HepG2 (cell line): ENCODE measurements at regions not wholly inside any gene's neighbourhood (a gene's known extent, or its start where the extent isn't known, plus 50 kb on each side); places are given as distances from the start of the nearest gene placed in this dataset.

Source experiments
- JUN ChIP-seq: sonication (generic); formaldehyde crosslinking; IDR thresholded peaks from 2 replicates; pipeline ENCODE4 v1.4.0; 2020; ENCODE audit warnings: mild to moderate bottlenecking, missing genetic modification reagents
- SIN3A ChIP-seq: IDR thresholded peaks from 2 replicates; pipeline ENCODE4 v1.6.1; 2011; ENCODE audit warnings: low read depth, mild to moderate bottlenecking, control low read depth, low read length, borderline replicate concordance
- TAF1 ChIP-seq: sonication (generic); formaldehyde crosslinking; IDR thresholded peaks from 2 replicates; pipeline ENCODE4 v1.4.0; 2020; ENCODE audit warnings: missing genetic modification reagents
- ZFP36L1 ChIP-seq: sonication (generic); formaldehyde crosslinking; IDR thresholded peaks from 2 replicates; pipeline ENCODE4 v1.8.0; 2022; ENCODE audit warnings: mild to moderate bottlenecking, missing genetic modification reagents, moderate library complexity
- TF ChIP-seq, protein P1 (sequence below): sonication (generic); formaldehyde crosslinking; IDR thresholded peaks from 2 replicates; pipeline ENCODE4 v1.4.0; 2020; ENCODE audit warnings: missing genetic modification reagents, borderline replicate concordance
- TF ChIP-seq, protein P2 (sequence below), 2 experiments: fragments of 450-650 bp in 1 of 2; sonication (generic) in 1 of 2; formaldehyde crosslinking; IDR thresholded peaks; 2 replicates each; pipeline versions ENCODE4 v1.5.0 to v1.8.0; 2020 to 2022; ENCODE audit warnings: mild to moderate bottlenecking in 1 of 2, missing genetic modification reagents in 1 of 2
- TF ChIP-seq, protein P3 (sequence below): sonication (generic); formaldehyde crosslinking; IDR thresholded peaks from 2 replicates; pipeline ENCODE4 v1.5.0; 2020; ENCODE audit warnings: mild to moderate bottlenecking, missing genetic modification reagents, moderate library complexity

DNA sequence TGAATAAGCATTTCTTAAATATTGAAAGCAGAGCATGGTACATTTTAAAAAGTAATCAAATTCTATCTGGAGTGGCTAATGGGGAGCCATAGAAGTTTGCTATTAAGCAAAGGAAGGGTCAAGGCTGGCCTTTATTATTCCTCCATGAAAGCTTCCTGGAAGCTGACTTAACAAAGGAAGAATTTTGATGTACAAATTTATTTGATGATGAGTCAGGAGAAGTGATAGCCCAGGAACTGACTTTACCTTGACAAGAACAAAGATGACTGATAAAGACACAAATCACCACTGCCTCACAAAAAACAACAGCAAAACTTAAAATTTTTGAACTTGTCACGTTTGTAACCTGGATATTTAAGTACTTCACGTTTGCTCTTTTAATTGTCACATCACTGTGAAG lies 872.1 kb downstream of the PCDH7 start:
- TF ChIP-seq TAF1 (CRISPR knock-in tag): no peak
- TF ChIP-seq JUN (CRISPR knock-in tag): no peak
- TF ChIP-seq, protein P1, sequence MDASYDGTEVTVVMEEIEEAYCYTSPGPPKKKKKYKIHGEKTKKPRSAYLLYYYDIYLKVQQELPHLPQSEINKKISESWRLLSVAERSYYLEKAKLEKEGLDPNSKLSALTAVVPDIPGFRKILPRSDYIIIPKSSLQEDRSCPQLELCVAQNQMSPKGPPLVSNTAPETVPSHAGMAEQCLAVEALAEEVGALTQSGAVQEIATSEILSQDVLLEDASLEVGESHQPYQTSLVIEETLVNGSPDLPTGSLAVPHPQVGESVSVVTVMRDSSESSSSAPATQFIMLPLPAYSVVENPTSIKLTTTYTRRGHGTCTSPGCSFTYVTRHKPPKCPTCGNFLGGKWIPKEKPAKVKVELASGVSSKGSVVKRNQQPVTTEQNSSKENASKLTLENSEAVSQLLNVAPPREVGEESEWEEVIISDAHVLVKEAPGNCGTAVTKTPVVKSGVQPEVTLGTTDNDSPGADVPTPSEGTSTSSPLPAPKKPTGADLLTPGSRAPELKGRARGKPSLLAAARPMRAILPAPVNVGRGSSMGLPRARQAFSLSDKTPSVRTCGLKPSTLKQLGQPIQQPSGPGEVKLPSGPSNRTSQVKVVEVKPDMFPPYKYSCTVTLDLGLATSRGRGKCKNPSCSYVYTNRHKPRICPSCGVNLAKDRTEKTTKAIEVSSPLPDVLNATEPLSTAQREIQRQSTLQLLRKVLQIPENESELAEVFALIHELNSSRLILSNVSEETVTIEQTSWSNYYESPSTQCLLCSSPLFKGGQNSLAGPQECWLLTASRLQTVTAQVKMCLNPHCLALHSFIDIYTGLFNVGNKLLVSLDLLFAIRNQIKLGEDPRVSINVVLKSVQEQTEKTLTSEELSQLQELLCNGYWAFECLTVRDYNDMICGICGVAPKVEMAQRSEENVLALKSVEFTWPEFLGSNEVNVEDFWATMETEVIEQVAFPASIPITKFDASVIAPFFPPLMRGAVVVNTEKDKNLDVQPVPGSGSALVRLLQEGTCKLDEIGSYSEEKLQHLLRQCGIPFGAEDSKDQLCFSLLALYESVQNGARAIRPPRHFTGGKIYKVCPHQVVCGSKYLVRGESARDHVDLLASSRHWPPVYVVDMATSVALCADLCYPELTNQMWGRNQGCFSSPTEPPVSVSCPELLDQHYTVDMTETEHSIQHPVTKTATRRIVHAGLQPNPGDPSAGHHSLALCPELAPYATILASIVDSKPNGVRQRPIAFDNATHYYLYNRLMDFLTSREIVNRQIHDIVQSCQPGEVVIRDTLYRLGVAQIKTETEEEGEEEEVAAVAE (CRISPR knock-in tag): no peak
- TF ChIP-seq, protein P2, sequence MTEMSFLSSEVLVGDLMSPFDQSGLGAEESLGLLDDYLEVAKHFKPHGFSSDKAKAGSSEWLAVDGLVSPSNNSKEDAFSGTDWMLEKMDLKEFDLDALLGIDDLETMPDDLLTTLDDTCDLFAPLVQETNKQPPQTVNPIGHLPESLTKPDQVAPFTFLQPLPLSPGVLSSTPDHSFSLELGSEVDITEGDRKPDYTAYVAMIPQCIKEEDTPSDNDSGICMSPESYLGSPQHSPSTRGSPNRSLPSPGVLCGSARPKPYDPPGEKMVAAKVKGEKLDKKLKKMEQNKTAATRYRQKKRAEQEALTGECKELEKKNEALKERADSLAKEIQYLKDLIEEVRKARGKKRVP (CRISPR knock-in tag; IDR thresholded peaks at IDR 0.05): no peak
- no peak for TF ChIP-seq ZFP36L1 (CRISPR knock-in tag)
- TF ChIP-seq, protein P3, sequence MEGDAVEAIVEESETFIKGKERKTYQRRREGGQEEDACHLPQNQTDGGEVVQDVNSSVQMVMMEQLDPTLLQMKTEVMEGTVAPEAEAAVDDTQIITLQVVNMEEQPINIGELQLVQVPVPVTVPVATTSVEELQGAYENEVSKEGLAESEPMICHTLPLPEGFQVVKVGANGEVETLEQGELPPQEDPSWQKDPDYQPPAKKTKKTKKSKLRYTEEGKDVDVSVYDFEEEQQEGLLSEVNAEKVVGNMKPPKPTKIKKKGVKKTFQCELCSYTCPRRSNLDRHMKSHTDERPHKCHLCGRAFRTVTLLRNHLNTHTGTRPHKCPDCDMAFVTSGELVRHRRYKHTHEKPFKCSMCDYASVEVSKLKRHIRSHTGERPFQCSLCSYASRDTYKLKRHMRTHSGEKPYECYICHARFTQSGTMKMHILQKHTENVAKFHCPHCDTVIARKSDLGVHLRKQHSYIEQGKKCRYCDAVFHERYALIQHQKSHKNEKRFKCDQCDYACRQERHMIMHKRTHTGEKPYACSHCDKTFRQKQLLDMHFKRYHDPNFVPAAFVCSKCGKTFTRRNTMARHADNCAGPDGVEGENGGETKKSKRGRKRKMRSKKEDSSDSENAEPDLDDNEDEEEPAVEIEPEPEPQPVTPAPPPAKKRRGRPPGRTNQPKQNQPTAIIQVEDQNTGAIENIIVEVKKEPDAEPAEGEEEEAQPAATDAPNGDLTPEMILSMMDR: no peak
- TF ChIP-seq SIN3A: no peak
